HepG2 (cell line): ENCODE measurements at regions not wholly inside any gene's neighbourhood (a gene's known extent, or its start where the extent isn't known, plus 50 kb on each side); places are given as distances from the start of the nearest gene placed in this dataset.

Source experiments
- ATAC-seq: fragments of 200-7000 bp; cut with Tn5 transposase; 3 replicates; pipeline ENCODE4 v1.9.1; 2020; ENCODE audit warnings: mild to moderate bottlenecking, moderate library complexity
- BruUV-seq: library from RNA; stranded (reverse); fragments of 400-500 nt; replicated peaks from 2 replicates; lab custom pipeline; 2021; lab: Mats Ljungman, UMichigan
- CTCF ChIA-PET: fragments of 300-600 bp; formaldehyde crosslinking; extraction: SDS; loops from one replicate; lab custom pipeline; 2021; ENCODE audit warnings: low total read pairs, inconsistent platforms, low intra/inter-chr PET ratio; lab: Yijun Ruan, JAX
- POLR2A ChIA-PET: fragments of 350-600 bp; sonication (Branson Sonifier 250); formaldehyde crosslinking; loops from one replicate; lab custom pipeline; 2020; ENCODE audit warnings: antibody characterized with exemption, inconsistent platforms; lab: Yijun Ruan, JAX
- DNase-seq: peaks from one replicate; pipeline ENCODE4 v3.0.0-alpha.2; 2015; ENCODE audit warnings: low spot score
- FAIRE-seq: peaks from 3 replicates; lab custom pipeline; 2011; peaks lifted over from hg19 to GRCh38; lab: Jason Lieb, UNC
- H2AFZ ChIP-seq: one replicate; pipeline ENCODE4 v1.6.1; 2011; ENCODE audit warnings: low read length, inconsistent platforms
- H3K27ac ChIP-seq: fragments of 300-600 bp; 3 replicates; pipeline ENCODE4 v1.8.0; 2011; ENCODE audit warnings: mixed run types, mild to moderate bottlenecking, mixed read lengths, low read length, inconsistent platforms; ENCODE audit not compliant: insufficient read depth; ENCODE audit errors: extremely low read length
- H3K27me3 ChIP-seq, 2 experiments: fragments of 200-600 bp in 1 of 2; 2 replicates in 1 of 2; 3 replicates in 1 of 2; pipeline versions ENCODE4 v1.6.0 to v1.8.0; 2011; ENCODE audit warnings: low read length in 2 of 2, mild to moderate bottlenecking in 2 of 2, moderate library complexity in 2 of 2, inconsistent platforms in 1 of 2; ENCODE audit not compliant: insufficient read depth in 2 of 2, control insufficient read depth in 1 of 2
- H3K36me3 ChIP-seq, 2 experiments: fragments of 200-600 bp in 1 of 2; replicated peaks in 1 of 2; 2 replicates in 1 of 2; 3 replicates in 1 of 2; pipeline versions ENCODE4 v1.5.1 to v1.8.0; 2011; ENCODE audit warnings: low read length in 2 of 2, inconsistent platforms in 1 of 2; ENCODE audit not compliant: insufficient read depth in 2 of 2, control insufficient read depth in 1 of 2
- H3K4me1 ChIP-seq: 2 replicates; pipeline ENCODE4 v1.5.1; 2012; ENCODE audit warnings: low read length, inconsistent platforms; ENCODE audit not compliant: insufficient read depth
- H3K4me2 ChIP-seq: 2 replicates; pipeline ENCODE4 v1.6.0; 2011; ENCODE audit warnings: low read depth, low read length, inconsistent platforms
- H3K4me3 ChIP-seq, 3 experiments: fragments of 200-600 bp in 1 of 3; sonication (generic), shearing (Covaris generic) in 1 of 3; replicated peaks in 1 of 3; 2 replicates each; pipeline ENCODE4 v1.5.1; 2011 to 2016; ENCODE audit warnings: low read length in 3 of 3, inconsistent platforms in 2 of 3, low read depth in 2 of 3, mild to moderate bottlenecking in 2 of 3, control low read depth in 1 of 3, mixed read lengths in 1 of 3; ENCODE audit not compliant: insufficient read depth in 1 of 3
- H3K79me2 ChIP-seq: one replicate; pipeline ENCODE4 v1.6.1; 2011; ENCODE audit warnings: low read length, inconsistent platforms; ENCODE audit not compliant: insufficient read depth
- H3K9ac ChIP-seq: 2 replicates; pipeline ENCODE4 v1.6.0; 2011; ENCODE audit warnings: mild to moderate bottlenecking, low read depth, low read length, inconsistent platforms; ENCODE audit not compliant: insufficient read depth
- H3K9me3 ChIP-seq: 2 replicates; pipeline ENCODE4 v1.5.1; 2012; ENCODE audit warnings: mild to moderate bottlenecking, low read length
- H4K20me1 ChIP-seq: 2 replicates; pipeline ENCODE4 v1.6.0; 2011; ENCODE audit warnings: inconsistent platforms, mild to moderate bottlenecking, low read length, moderate library complexity; ENCODE audit not compliant: insufficient read depth
- ASH2L ChIP-seq: fragments of 300-600, 200-600 bp; sonication (generic); IDR thresholded peaks from 2 replicates; pipeline ENCODE4 v1.7.0; 2017; ENCODE audit warnings: low read depth, mild to moderate bottlenecking, moderate library complexity, mixed read lengths, low read length; ENCODE audit not compliant: insufficient read length
- EZH2 ChIP-seq: conservative IDR thresholded peaks from 2 replicates; pipeline ENCODE4 v1.6.1; 2012; ENCODE audit warnings: mild to moderate bottlenecking, low read depth, low read length, moderate library complexity
- MYNN ChIP-seq: sonication (generic); formaldehyde crosslinking; IDR thresholded peaks from 2 replicates; pipeline ENCODE4 v1.4.0; 2020; ENCODE audit warnings: mild to moderate bottlenecking, low read depth, missing genetic modification reagents
- TFDP2 ChIP-seq: sonication (generic); formaldehyde crosslinking; IDR thresholded peaks from 2 replicates; pipeline ENCODE4 v1.4.0; 2020; ENCODE audit warnings: missing genetic modification reagents
- ZBTB3 ChIP-seq: sonication (generic); formaldehyde crosslinking; IDR thresholded peaks from 2 replicates; pipeline ENCODE4 v1.4.0; 2020; ENCODE audit warnings: low read depth, mild to moderate bottlenecking, moderate library complexity, missing genetic modification reagents, borderline replicate concordance
- ZFP36L1 ChIP-seq: sonication (generic); formaldehyde crosslinking; IDR thresholded peaks from 2 replicates; pipeline ENCODE4 v1.8.0; 2022; ENCODE audit warnings: mild to moderate bottlenecking, missing genetic modification reagents, moderate library complexity
- ZKSCAN5 ChIP-seq: sonication (generic); formaldehyde crosslinking; IDR thresholded peaks from 2 replicates; pipeline ENCODE4 v1.5.1; 2020; ENCODE audit warnings: mild to moderate bottlenecking, missing genetic modification reagents
- ZNF331 ChIP-seq: sonication (generic); formaldehyde crosslinking; IDR thresholded peaks from 2 replicates; pipeline ENCODE4 v1.4.0; 2020; ENCODE audit warnings: missing genetic modification reagents
- ZNF619 ChIP-seq: sonication (generic); formaldehyde crosslinking; IDR thresholded peaks from 2 replicates; pipeline ENCODE4 v1.4.0; 2020; ENCODE audit warnings: mild to moderate bottlenecking, missing genetic modification reagents
- WGBS: methylation state at CpG from one replicate; pipeline ENCODE4 v1.1.6; 2017; ENCODE audit warnings: low lambda C conversion rate; 5-methylcytosine and 5-hydroxymethylcytosine counted together
- in situ Hi-C: cut with HindIII; loops from 2 replicates; pipeline ENCODE4 v1.10.0; 2017; ENCODE audit warnings: low pct_unique_long_range_greater_than_20kb; ENCODE audit not compliant: extremely low pct_ligation_motif_present
- intact Hi-C: fragments of 100-400 bp; cut with micrococcal nuclease; formaldehyde crosslinking; loops from one replicate; pipeline ENCODE4 v1.10.0; 2022; ENCODE audit not compliant: unreplicated experiment
- TF ChIP-seq, protein P1 (sequence below): sonication (generic); formaldehyde crosslinking; IDR thresholded peaks from 2 replicates; pipeline ENCODE4 v1.4.0; 2020; ENCODE audit warnings: mild to moderate bottlenecking, missing genetic modification reagents

DNA sequence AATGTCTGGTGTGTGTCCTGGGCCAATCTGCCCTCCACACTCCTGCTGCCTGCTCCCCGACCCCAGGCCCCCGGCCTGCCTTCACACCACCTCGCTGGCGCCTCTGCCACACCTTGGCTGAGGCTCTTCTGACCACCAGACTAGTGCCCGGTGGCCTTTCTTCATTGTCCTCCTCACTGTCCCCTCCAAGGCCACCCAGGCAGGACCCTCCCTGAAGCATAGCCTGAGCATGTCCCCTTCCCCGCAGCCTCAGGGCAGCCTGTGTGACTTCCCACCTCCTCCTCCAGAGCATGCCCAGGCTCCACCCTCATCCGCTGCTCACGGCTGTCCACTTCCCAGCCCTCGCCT, 154.6 kb downstream of the OLFM1 start:
- BruUV-seq: no TSS peak
- Histone ChIP-seq H3K36me3 (no peaks in the 10 kb centered on the region), H2AFZ (no peak overlapping the region), H3K9ac (no peak overlapping the region), H3K4me1 (no peaks in the 10 kb centered on the region), H3K79me2 (no peaks in the 10 kb centered on the region), H3K27ac (no peak overlapping the region), H3K27me3 (peaks cover 9 to 65% of the 10 kb centered on the region in 2 experiments; a peak in 4 of 5 replicates), H3K9me3 (no peaks in the 10 kb centered on the region), H4K20me1 (0 out of 2 replicates have a peak, but pooled peaks cover 3% of the 10 kb centered on the region), H3K4me3 (no peak overlapping the region), H3K4me2 (no peak overlapping the region)
- peak; percentile 19; the same call in 1 of the 3 replicates for ATAC-seq
- no peak for FAIRE-seq
- DNase-seq: no peak
- WGBS: 13% methylated on average over 9 of the region's 9 CpGs
- in situ Hi-C loops: no loop called here
- ChIA-PET CTCF (no interaction called here), POLR2A (no interaction called here)
- intact Hi-C loops: loop anchor here (2.0 kb wide), 1 partner anchor 23 kb away; no protein-coding TSS in a partner anchor
- TF ChIP-seq EZH2 (no peak), ZNF331 (CRISPR knock-in tag) (no peak), MYNN (no peak), ZBTB3 (no peak), ZNF619 (CRISPR knock-in tag) (no peak)

- CTCF ChIA-PET: no interaction called here
These were observed 154.9 kb downstream of the OLFM1 start for GRCh38 chr9:135242406-135242805.

More at GRCh38 chr9:135242406-135242805, 154.9 kb downstream of the OLFM1 start:
- H3K4me2 ChIP-seq: no peak overlapping the region
- no peaks in the 10 kb centered on the region for H3K4me1 ChIP-seq
- WGBS: 46% methylated on average over 11 of the region's 11 CpGs
- POLR2A ChIA-PET: no interaction called here
- no peaks in the 10 kb centered on the region for H3K79me2 ChIP-seq
- in situ Hi-C loops (no loop called here), intact Hi-C loops (loop anchor here (2.0 kb wide), 1 partner anchor 22 kb away; no protein-coding TSS in a partner anchor)
- no peak overlapping the region for H3K4me3 ChIP-seq
- no TSS peak for BruUV-seq
- FAIRE-seq: no peak
- TF ChIP-seq, protein P1, sequence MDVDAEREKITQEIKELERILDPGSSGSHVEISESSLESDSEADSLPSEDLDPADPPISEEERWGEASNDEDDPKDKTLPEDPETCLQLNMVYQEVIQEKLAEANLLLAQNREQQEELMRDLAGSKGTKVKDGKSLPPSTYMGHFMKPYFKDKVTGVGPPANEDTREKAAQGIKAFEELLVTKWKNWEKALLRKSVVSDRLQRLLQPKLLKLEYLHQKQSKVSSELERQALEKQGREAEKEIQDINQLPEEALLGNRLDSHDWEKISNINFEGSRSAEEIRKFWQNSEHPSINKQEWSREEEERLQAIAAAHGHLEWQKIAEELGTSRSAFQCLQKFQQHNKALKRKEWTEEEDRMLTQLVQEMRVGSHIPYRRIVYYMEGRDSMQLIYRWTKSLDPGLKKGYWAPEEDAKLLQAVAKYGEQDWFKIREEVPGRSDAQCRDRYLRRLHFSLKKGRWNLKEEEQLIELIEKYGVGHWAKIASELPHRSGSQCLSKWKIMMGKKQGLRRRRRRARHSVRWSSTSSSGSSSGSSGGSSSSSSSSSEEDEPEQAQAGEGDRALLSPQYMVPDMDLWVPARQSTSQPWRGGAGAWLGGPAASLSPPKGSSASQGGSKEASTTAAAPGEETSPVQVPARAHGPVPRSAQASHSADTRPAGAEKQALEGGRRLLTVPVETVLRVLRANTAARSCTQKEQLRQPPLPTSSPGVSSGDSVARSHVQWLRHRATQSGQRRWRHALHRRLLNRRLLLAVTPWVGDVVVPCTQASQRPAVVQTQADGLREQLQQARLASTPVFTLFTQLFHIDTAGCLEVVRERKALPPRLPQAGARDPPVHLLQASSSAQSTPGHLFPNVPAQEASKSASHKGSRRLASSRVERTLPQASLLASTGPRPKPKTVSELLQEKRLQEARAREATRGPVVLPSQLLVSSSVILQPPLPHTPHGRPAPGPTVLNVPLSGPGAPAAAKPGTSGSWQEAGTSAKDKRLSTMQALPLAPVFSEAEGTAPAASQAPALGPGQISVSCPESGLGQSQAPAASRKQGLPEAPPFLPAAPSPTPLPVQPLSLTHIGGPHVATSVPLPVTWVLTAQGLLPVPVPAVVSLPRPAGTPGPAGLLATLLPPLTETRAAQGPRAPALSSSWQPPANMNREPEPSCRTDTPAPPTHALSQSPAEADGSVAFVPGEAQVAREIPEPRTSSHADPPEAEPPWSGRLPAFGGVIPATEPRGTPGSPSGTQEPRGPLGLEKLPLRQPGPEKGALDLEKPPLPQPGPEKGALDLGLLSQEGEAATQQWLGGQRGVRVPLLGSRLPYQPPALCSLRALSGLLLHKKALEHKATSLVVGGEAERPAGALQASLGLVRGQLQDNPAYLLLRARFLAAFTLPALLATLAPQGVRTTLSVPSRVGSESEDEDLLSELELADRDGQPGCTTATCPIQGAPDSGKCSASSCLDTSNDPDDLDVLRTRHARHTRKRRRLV (CRISPR knock-in tag): no peak
- no peak for TF ChIP-seq ZKSCAN5
- no peak for TF ChIP-seq TFDP2 (CRISPR knock-in tag)
- TF ChIP-seq ASH2L: no peak
- no peak for TF ChIP-seq ZFP36L1 (CRISPR knock-in tag)
- no peak for ATAC-seq
- 0 out of 2 replicates have a peak, but pooled peaks cover 3% of the 10 kb centered on the region for H4K20me1 ChIP-seq
- no peaks in the 10 kb centered on the region for H3K9me3 ChIP-seq
- no peak overlapping the region for H2AFZ ChIP-seq
- no peaks in the 10 kb centered on the region for H3K36me3 ChIP-seq
- no peak overlapping the region for H3K9ac ChIP-seq
- H3K27ac ChIP-seq: no peak overlapping the region
- peaks cover 9 to 68% of the 10 kb centered on the region in 2 experiments; a peak in 4 of 5 replicates for H3K27me3 ChIP-seq
- DNase-seq: no peak
